ENCODE measurements at regions not wholly inside any gene's neighbourhood (a gene's known extent, or its start where the extent isn't known, plus 50 kb on each side); places are given as distances from the start of the nearest gene placed in this dataset.

GRCh38 chr2:191612496-191612895 is 65.4 kb upstream of the NABP1 start:
- Histone ChIP-seq H3K9me3 (ENCODE audit: control insufficient read depth in 2 of 3, low read length in 3 of 3) (no peaks in the 10 kb centered on the region), H3K36me3 (ENCODE audit: control insufficient read depth in 2 of 3, insufficient read depth in 3 of 3, low read length in 3 of 3) (no peaks in the 10 kb centered on the region), H3K4me1 (ENCODE audit: control insufficient read depth in 2 of 2, insufficient read depth in 2 of 2, low read length in 2 of 2) (peaks cover 5 to 8% of the 10 kb centered on the region in 2 donors), H3K27me3 (ENCODE audit: control insufficient read depth in 2 of 2, insufficient read depth in 2 of 2, low read length in 2 of 2) (no peaks in the 10 kb centered on the region), H3K27ac (ENCODE audit: low read depth, low read length) (no peak overlapping the region), H3K4me3 (ENCODE audit: low read length) (no peak overlapping the region)
- Mint-ChIP-seq H3K4me3 (no peak overlapping the region), H3K36me3 (peaks cover 0 to 7% (median 0%) of the 10 kb centered on the region in 5 donors), H3K27ac (no peak overlapping the region), H3K9me3 (peaks cover 0 to 3% (median 0%) of the 10 kb centered on the region in 11 donors), H3K4me1 (peaks cover 5 to 22% (median 12%) of the 10 kb centered on the region in 7 donors), H3K27me3 (peaks cover 0 to 2% (median 0%) of the 10 kb centered on the region in 5 donors)
- ATAC-seq (no peak), DNase-seq (no peak)
- intact Hi-C loops (cut with micrococcal nuclease), result loop anchor here in 1 of 2 donors (10.0 kb wide), 1 partner anchor 1078 kb away; the partner anchor contains the start of gene NEMP2
- POLR2A ChIA-PET, result interaction anchor here (0.8 kb wide), 1 partner anchor 65 kb away, joined by 5 read pairs; no protein-coding TSS in a partner anchor
- CTCF ChIA-PET, result no interaction called here

GRCh38 chr2:191614759-191615158 is 63.2 kb upstream of the NABP1 start:
- H3K4me1 Mint-ChIP-seq, result peaks cover 17 to 44% (median 33%) of the 10 kb centered on the region in 7 donors
- ATAC-seq, result no peak
- H3K27ac ChIP-seq (ENCODE audit: low read depth, low read length), result no peak overlapping the region
- peak overlapping the region in 4 of 9 donors; percentile 4 to 77 (median 32) for H3K27ac Mint-ChIP-seq
- ChIA-PET POLR2A (interaction anchor here (1.2 to 1.3 kb wide), 2 partner anchors 23 to 63 kb away, joined by 7 to 8 read pairs; partner anchors contain the start of gene NABP1), CTCF (no interaction called here)
- no peak overlapping the region for H3K4me3 Mint-ChIP-seq
- peaks cover 0 to 13% (median 0%) of the 10 kb centered on the region in 5 donors for H3K36me3 Mint-ChIP-seq
- intact Hi-C loops (cut with micrococcal nuclease), result loop anchor here (5.0 to 10.0 kb wide), 5 partner anchors 462 to 1207 kb away; partner anchors contain the start of genes GLS (in 1 of the 2), MFSD6 (in 1 of the 2), NEMP2 (in 1 of the 2) and STAT4 (in 1 of the 2)
- no peaks in the 10 kb centered on the region for H3K27me3 ChIP-seq (ENCODE audit: control insufficient read depth in 2 of 2, insufficient read depth in 2 of 2, low read length in 2 of 2)
- H3K36me3 ChIP-seq (ENCODE audit: control insufficient read depth in 2 of 3, insufficient read depth in 3 of 3, low read length in 3 of 3), result no peaks in the 10 kb centered on the region
- no peak for DNase-seq
- peaks cover 0 to 4% (median 0%) of the 10 kb centered on the region in 11 donors for H3K9me3 Mint-ChIP-seq
- H3K4me3 ChIP-seq (ENCODE audit: low read length), result no peak overlapping the region
- H3K27me3 Mint-ChIP-seq, result no peaks in the 10 kb centered on the region
- H3K9me3 ChIP-seq (ENCODE audit: control insufficient read depth in 2 of 3, low read length in 3 of 3), result no peaks in the 10 kb centered on the region
- H3K4me1 ChIP-seq (ENCODE audit: control insufficient read depth in 2 of 2, insufficient read depth in 2 of 2, low read length in 2 of 2), result peaks cover 21 to 22% of the 10 kb centered on the region in 2 donors

GRCh38 chr2:191615596-191615995 is 62.3 kb upstream of the NABP1 start:
- H3K27me3 Mint-ChIP-seq, result no peaks in the 10 kb centered on the region
- Histone ChIP-seq H3K27me3 (ENCODE audit: control insufficient read depth in 2 of 2, insufficient read depth in 2 of 2, low read length in 2 of 2) (no peaks in the 10 kb centered on the region), H3K4me3 (ENCODE audit: low read length) (no peak overlapping the region), H3K36me3 (ENCODE audit: control insufficient read depth in 2 of 3, insufficient read depth in 3 of 3, low read length in 3 of 3) (no peaks in the 10 kb centered on the region), H3K27ac (ENCODE audit: low read depth, low read length) (no peak overlapping the region), H3K9me3 (ENCODE audit: control insufficient read depth in 2 of 3, low read length in 3 of 3) (no peaks in the 10 kb centered on the region), H3K4me1 (ENCODE audit: control insufficient read depth in 2 of 2, insufficient read depth in 2 of 2, low read length in 2 of 2) (peaks cover 21 to 22% of the 10 kb centered on the region in 2 donors)
- CTCF ChIA-PET, result interaction anchor here (0.6 to 1.8 kb wide), 2 partner anchors 44 to 370 kb away, joined by 3 to 4 read pairs; no protein-coding TSS in a partner anchor
- POLR2A ChIA-PET, result interaction anchor here (4.9 to 8.3 kb wide), 2 partner anchors 12 to 62 kb away, joined by 53 to 173 read pairs; partner anchors contain the start of gene NABP1
- peaks cover 0 to 4% (median 0%) of the 10 kb centered on the region in 11 donors for H3K9me3 Mint-ChIP-seq
- H3K4me1 Mint-ChIP-seq, result peaks cover 23 to 49% (median 40%) of the 10 kb centered on the region in 7 donors
- ATAC-seq (no peak), DNase-seq (no peak)
- peaks cover 0 to 18% (median 0%) of the 10 kb centered on the region in 5 donors for H3K36me3 Mint-ChIP-seq
- intact Hi-C loops (cut with micrococcal nuclease), result loop anchor here (5.0 to 10.0 kb wide), 5 partner anchors 463 to 1208 kb away; partner anchors contain the start of genes GLS (in 1 of the 2), MFSD6 (in 1 of the 2), NEMP2 (in 1 of the 2) and STAT4 (in 1 of the 2)
- no peak overlapping the region for H3K4me3 Mint-ChIP-seq
- H3K27ac Mint-ChIP-seq, result peak overlapping the region in 5 of 9 donors; percentile 9 to 87 (median 57)

GRCh38 chr2:191617575-191617974 is 60.4 kb upstream of the NABP1 start:
- intact Hi-C loops (cut with micrococcal nuclease), result loop anchor here (1.0 to 10.0 kb wide), 13 partner anchors 8 to 1210 kb away; partner anchors contain the start of genes GLS (in 1 of the 2), MFSD6 (in 1 of the 2), NEMP2 (in 1 of the 2) and STAT4 (in 1 of the 2)
- ChIA-PET CTCF (interaction anchor here (0.6 to 2.3 kb wide), 13 partner anchors 10 to 545 kb away, joined by 3 to 8 read pairs (median 3); partner anchors contain the start of gene NABP1), POLR2A (interaction anchor here (0.7 to 8.3 kb wide), 11 partner anchors 10 to 976 kb away, joined by 3 to 173 read pairs (median 4); partner anchors contain the start of gene NABP1)
- peak overlapping the region; percentile 0 to 71 (median 40) for H3K4me3 Mint-ChIP-seq
- peak in 8 of 9 donors; percentile 47 to 89 (median 84) for DNase-seq
- H3K9me3 Mint-ChIP-seq, result peaks cover 0 to 9% (median 0%) of the 10 kb centered on the region in 11 donors
- peak; percentile 92 for ATAC-seq
- no peaks in the 10 kb centered on the region for H3K27me3 Mint-ChIP-seq
- Histone ChIP-seq H3K27ac (ENCODE audit: low read depth, low read length) (peak overlapping the region; percentile 84), H3K36me3 (ENCODE audit: control insufficient read depth in 2 of 3, insufficient read depth in 3 of 3, low read length in 3 of 3) (no peaks in the 10 kb centered on the region), H3K27me3 (ENCODE audit: control insufficient read depth in 2 of 2, insufficient read depth in 2 of 2, low read length in 2 of 2) (no peaks in the 10 kb centered on the region), H3K4me3 (ENCODE audit: low read length) (peak overlapping the region; percentile 11), H3K9me3 (ENCODE audit: control insufficient read depth in 2 of 3, low read length in 3 of 3) (no peaks in the 10 kb centered on the region), H3K4me1 (ENCODE audit: control insufficient read depth in 2 of 2, insufficient read depth in 2 of 2, low read length in 2 of 2) (peaks cover 21 to 22% of the 10 kb centered on the region in 2 donors)
- peaks cover 0 to 22% (median 0%) of the 10 kb centered on the region in 5 donors for H3K36me3 Mint-ChIP-seq
- peak overlapping the region; percentile 80 to 98 (median 89) for H3K27ac Mint-ChIP-seq
- peaks cover 31 to 59% (median 51%) of the 10 kb centered on the region in 7 donors for H3K4me1 Mint-ChIP-seq

GRCh38 chr2:191618046-191618780 is 59.7 kb upstream of the NABP1 start:
- Histone ChIP-seq H3K4me3 (ENCODE audit: low read length) (peak overlapping the region; percentile 11), H3K4me1 (ENCODE audit: control insufficient read depth in 2 of 2, insufficient read depth in 2 of 2, low read length in 2 of 2) (peaks cover 21 to 22% of the 10 kb centered on the region in 2 donors), H3K9me3 (ENCODE audit: control insufficient read depth in 2 of 3, low read length in 3 of 3) (no peaks in the 10 kb centered on the region), H3K36me3 (ENCODE audit: control insufficient read depth in 2 of 3, insufficient read depth in 3 of 3, low read length in 3 of 3) (no peaks in the 10 kb centered on the region), H3K27me3 (ENCODE audit: control insufficient read depth in 2 of 2, insufficient read depth in 2 of 2, low read length in 2 of 2) (no peaks in the 10 kb centered on the region), H3K27ac (ENCODE audit: low read depth, low read length) (peak overlapping the region; percentile 84)
- H3K4me1 Mint-ChIP-seq, result peaks cover 32 to 65% (median 54%) of the 10 kb centered on the region in 7 donors
- peak overlapping the region; percentile 15 to 73 (median 63) for H3K4me3 Mint-ChIP-seq
- no peaks in the 10 kb centered on the region for H3K27me3 Mint-ChIP-seq
- intact Hi-C loops (cut with micrococcal nuclease), result loop anchor here (5.0 to 10.0 kb wide), 5 partner anchors 466 to 1211 kb away; partner anchors contain the start of genes GLS (in 1 of the 2), MFSD6 (in 1 of the 2), NEMP2 (in 1 of the 2) and STAT4 (in 1 of the 2)
- peaks cover 0 to 9% (median 0%) of the 10 kb centered on the region in 11 donors for H3K9me3 Mint-ChIP-seq
- H3K27ac Mint-ChIP-seq, result peak overlapping the region; percentile 80 to 98 (median 89)
- ChIA-PET CTCF (interaction anchor here (0.6 to 2.3 kb wide), 11 partner anchors 10 to 544 kb away, joined by 3 to 15 read pairs (median 3); partner anchors contain the start of gene NABP1), POLR2A (interaction anchor here (0.7 to 8.3 kb wide), 11 partner anchors 10 to 976 kb away, joined by 3 to 173 read pairs (median 4); partner anchors contain the start of gene NABP1)
- DNase-seq, result no peak
- peaks cover 0 to 22% (median 0%) of the 10 kb centered on the region in 5 donors for H3K36me3 Mint-ChIP-seq
- no peak for ATAC-seq

Data from naive thymus-derived CD4-positive, alpha-beta T cell (primary cell).